IMR-90 (cell line): ENCODE measurements at regions not wholly inside any gene's neighbourhood (a gene's known extent, or its start where the extent isn't known, plus 50 kb on each side); places are given as distances from the start of the nearest gene placed in this dataset.

Source experiments
- ATAC-seq: fragments of 200-7000 bp; cut with Tn5 transposase; 2 replicates; pipeline ENCODE4 v1.9.1; 2020; ENCODE audit warnings: low read depth, mild to moderate bottlenecking, moderate library complexity
- BruUV-seq: library from RNA; stranded (reverse); fragments of 400-500 nt; replicated peaks from 2 replicates; lab custom pipeline; 2021; lab: Mats Ljungman, UMichigan
- CTCF ChIA-PET: fragments of 300-600 bp; formaldehyde crosslinking; extraction: SDS; loops from one replicate; lab custom pipeline; 2021; ENCODE audit warnings: antibody characterized with exemption; lab: Yijun Ruan, JAX
- POLR2A ChIA-PET: fragments of 300-600 bp; sonication (Branson Sonifier 250); formaldehyde crosslinking; loops from one replicate; lab custom pipeline; 2022; ENCODE audit warnings: antibody characterized with exemption; ENCODE audit not compliant: unreplicated experiment; lab: Charles Lee
- DNase-seq: peaks from one replicate; pipeline ENCODE4 v3.0.0; 2013
- H2AFZ ChIP-seq: replicated peaks from 2 replicates; pipeline ENCODE3; 2013; ENCODE audit warnings: low read length, mild to moderate bottlenecking; ENCODE audit not compliant: poor library complexity
- H2AK5ac ChIP-seq: 2 replicates; pipeline ENCODE4 v1.6.1; 2013; ENCODE audit warnings: low read depth, low read length, inconsistent platforms
- H2AK9ac ChIP-seq: replicated peaks from 2 replicates; pipeline ENCODE3; 2013; ENCODE audit warnings: mild to moderate bottlenecking, low read depth, low read length, moderate library complexity; ENCODE audit not compliant: poor library complexity
- H2BK120ac ChIP-seq: 2 replicates; pipeline ENCODE4 v1.6.1; 2013; ENCODE audit warnings: low read depth, low read length, inconsistent platforms
- H2BK15ac ChIP-seq: 3 replicates; pipeline ENCODE4 v1.6.1; 2013; ENCODE audit warnings: low read depth, low read length, inconsistent platforms
- H2BK20ac ChIP-seq: 2 replicates; pipeline ENCODE4 v1.6.1; 2013; ENCODE audit warnings: low read depth, mild to moderate bottlenecking, inconsistent platforms, low read length, moderate library complexity
- H2BK5ac ChIP-seq: 2 replicates; pipeline ENCODE4 v1.6.1; 2013; ENCODE audit warnings: mild to moderate bottlenecking, low read depth, low read length, inconsistent platforms; ENCODE audit not compliant: poor library complexity, severe bottlenecking
- H3K14ac ChIP-seq: replicated peaks from 2 replicates; pipeline ENCODE4 v1.6.1; 2013; ENCODE audit warnings: low read depth, low read length, inconsistent platforms
- H3K18ac ChIP-seq: 2 replicates; pipeline ENCODE4 v1.6.1; 2013; ENCODE audit warnings: low read depth, low read length, control low read depth
- H3K23ac ChIP-seq: 2 replicates; pipeline ENCODE4 v1.6.1; 2013; ENCODE audit warnings: low read depth, low read length, inconsistent platforms
- H3K27ac ChIP-seq: 2 replicates; pipeline ENCODE4 v1.5.1; 2013; ENCODE audit warnings: mild to moderate bottlenecking, control low read depth, low read length; ENCODE audit not compliant: insufficient read depth
- H3K27me3 ChIP-seq: 2 replicates; pipeline ENCODE4 v1.6.1; 2013; ENCODE audit warnings: low read length; ENCODE audit not compliant: control insufficient read depth, insufficient read depth
- H3K36me3 ChIP-seq: 2 replicates; pipeline ENCODE4 v1.6.1; 2013; ENCODE audit warnings: low read length, mixed read lengths; ENCODE audit not compliant: control insufficient read depth, insufficient read depth
- H3K4ac ChIP-seq: 2 replicates; pipeline ENCODE4 v1.6.1; 2013; ENCODE audit warnings: low read depth, low read length, inconsistent platforms
- H3K4me1 ChIP-seq: 2 replicates; pipeline ENCODE4 v1.6.1; 2013; ENCODE audit warnings: low read length, mixed read lengths; ENCODE audit not compliant: control insufficient read depth, insufficient read depth
- H3K4me2 ChIP-seq: 2 replicates; pipeline ENCODE4 v1.6.1; 2013; ENCODE audit warnings: low read depth, mild to moderate bottlenecking, control low read depth, low read length, moderate library complexity
- H3K4me3 ChIP-seq: 2 replicates; pipeline ENCODE4 v1.5.1; 2013; ENCODE audit warnings: low read depth, mild to moderate bottlenecking, control low read depth, low read length, moderate library complexity; ENCODE audit not compliant: insufficient read depth
- H3K56ac ChIP-seq: 2 replicates; pipeline ENCODE4 v1.6.1; 2013; ENCODE audit warnings: low read length, inconsistent platforms; ENCODE audit not compliant: insufficient read depth; ENCODE audit errors: extremely low read depth
- H3K79me1 ChIP-seq, 2 experiments: 2 replicates each; pipeline ENCODE4 v1.6.1; 2013; ENCODE audit warnings: low read length in 2 of 2, inconsistent platforms in 1 of 2, low read depth in 1 of 2
- H3K9ac ChIP-seq: 2 replicates; pipeline ENCODE4 v1.6.1; 2013; ENCODE audit warnings: low read depth, low read length, control low read depth
- H3K9me1 ChIP-seq: 2 replicates; pipeline ENCODE4 v1.6.1; 2013; ENCODE audit warnings: low read length, inconsistent platforms; ENCODE audit not compliant: insufficient read depth
- H3K9me3 ChIP-seq: 2 replicates; pipeline ENCODE4 v1.6.1; 2013; ENCODE audit warnings: low read length; ENCODE audit not compliant: control insufficient read depth, insufficient read depth
- H4K20me1 ChIP-seq: 2 replicates; pipeline ENCODE4 v1.6.1; 2013; ENCODE audit warnings: low read length, inconsistent platforms; ENCODE audit not compliant: insufficient read depth
- H4K5ac ChIP-seq: 2 replicates; pipeline ENCODE4 v1.6.1; 2013; ENCODE audit warnings: mild to moderate bottlenecking, low read depth, low read length, control low read depth
- H4K8ac ChIP-seq, 2 experiments: 2 replicates each; pipeline ENCODE4 v1.6.1; 2013; ENCODE audit warnings: low read depth in 2 of 2, low read length in 2 of 2, control low read depth in 1 of 2, inconsistent platforms in 1 of 2
- H4K91ac ChIP-seq: 2 replicates; pipeline ENCODE4 v1.6.1; 2013; ENCODE audit warnings: low read depth, low read length, inconsistent platforms; ENCODE audit not compliant: insufficient read depth
- CEBPB ChIP-seq: IDR thresholded peaks from 2 replicates; pipeline ENCODE4 v1.6.1; 2012; ENCODE audit warnings: low read depth, low read length, improper control_type of control experiment
- CHD1 ChIP-seq: IDR thresholded peaks from 2 replicates; pipeline ENCODE4 v1.6.1; 2012; ENCODE audit warnings: low read depth, low read length, improper control_type of control experiment
- CTCF ChIP-seq: conservative IDR thresholded peaks from 2 replicates; pipeline ENCODE4 v1.5.1; 2012; ENCODE audit warnings: mild to moderate bottlenecking, low read depth, low read length, improper control_type of control experiment
- FOS ChIP-seq: fragments of 150-350 bp; IDR thresholded peaks from 2 replicates; pipeline ENCODE4 v1.6.1; 2016; ENCODE audit warnings: low read depth, low read length
- MAFK ChIP-seq: IDR thresholded peaks from 2 replicates; pipeline ENCODE4 v1.6.1; 2012; ENCODE audit warnings: low read depth, low read length, improper control_type of control experiment
- NFE2L2 ChIP-seq: fragments of 150-350 bp; IDR thresholded peaks from 2 replicates; pipeline ENCODE4 v1.6.1; 2016; ENCODE audit warnings: low read depth, mild to moderate bottlenecking, low read length
- POLR2A ChIP-seq: IDR thresholded peaks from 2 replicates; pipeline ENCODE4 v1.6.1; 2012; ENCODE audit warnings: mild to moderate bottlenecking, low read depth, low read length
- RAD21 ChIP-seq: IDR thresholded peaks from 2 replicates; pipeline ENCODE4 v1.6.1; 2012; ENCODE audit warnings: low read length, improper control_type of control experiment
- RFX5 ChIP-seq: IDR thresholded peaks from 2 replicates; pipeline ENCODE4 v1.8.0; 2012; ENCODE audit warnings: low read depth, mild to moderate bottlenecking, low read length, moderate library complexity
- SMC3 ChIP-seq: fragments of 150-350 bp; IDR thresholded peaks from 2 replicates; pipeline ENCODE4 v1.6.1; 2016; ENCODE audit warnings: low read depth, mild to moderate bottlenecking, antibody characterized with exemption, low read length, moderate library complexity
- WGBS, 2 experiments: methylation state at CpG; one replicate each; pipeline versions ENCODE4 v1.1.5 to v1.1.7; 2013; ENCODE audit warnings: missing lambda C conversion rate in 2 of 2; ENCODE audit not compliant: insufficient read length in 1 of 2; ENCODE audit errors: extremely low coverage in 2 of 2; 5-methylcytosine and 5-hydroxymethylcytosine counted together
- dilution Hi-C: fragments of 300-500 bp; cut with HindIII; formaldehyde crosslinking; loops from one replicate; pipeline ENCODE4 v1.14.3; 2018; ENCODE audit warnings: low sequenced_read_pairs; ENCODE audit not compliant: unreplicated experiment
- in situ Hi-C: fragments of 300-500 bp; cut with MboI; formaldehyde crosslinking; loops from 3 replicates; pipeline ENCODE4 v1.14.3; 2019; ENCODE audit warnings: low sequenced_read_pairs, inconsistent platforms, mixed read lengths
- intact Hi-C: fragments of 100-400 bp; cut with micrococcal nuclease; formaldehyde crosslinking; loops from 2 replicates; pipeline ENCODE4 v1.10.0; 2022

- ChIA-PET POLR2A (no interaction called here), CTCF (interaction anchor here (1.2 kb wide), 1 partner anchor 412 kb away, joined by 3 read pairs; no protein-coding TSS in a partner anchor)
- Histone ChIP-seq H2AK5ac (no peak overlapping the region), H4K5ac (no peak overlapping the region), H2AK9ac (no peak overlapping the region), H3K36me3 (no peaks in the 10 kb centered on the region), H2AFZ (no peak overlapping the region), H3K9ac (no peak overlapping the region), H3K79me1 (no peaks in the 10 kb centered on the region), H4K91ac (no peak overlapping the region), H2BK5ac (no peak overlapping the region), H3K9me1 (no peaks in the 10 kb centered on the region; the same call in 1 of the 2 replicates), H3K4me3 (no peak overlapping the region), H3K56ac (no peak overlapping the region), H3K27me3 (peaks cover 11% of the 10 kb centered on the region), H2BK15ac (no peak overlapping the region), H3K9me3 (no peaks in the 10 kb centered on the region), H3K18ac (no peak overlapping the region), H4K8ac (no peak overlapping the region), H3K4me1 (peaks cover 3% of the 10 kb centered on the region; the same call in 1 of the 2 replicates), H4K20me1 (no peaks in the 10 kb centered on the region), H3K14ac (no peak overlapping the region), H2BK20ac (no peak overlapping the region), H3K4me2 (no peak overlapping the region), H3K27ac (no peak overlapping the region), H3K23ac (no peak overlapping the region), H3K4ac (no peak overlapping the region), H2BK120ac (no peak overlapping the region)
- dilution Hi-C loops, result no loop called here
- intact Hi-C loops, result no loop called here
- no peak for ATAC-seq
- in situ Hi-C loops, result no loop called here
- WGBS, 2 experiments, result no CpG with 5 or more reads among the region's 2 CpGs
- no peak for TF ChIP-seq CEBPB
- TF ChIP-seq RAD21, result no peak
- no peak for TF ChIP-seq RFX5
- TF ChIP-seq NFE2L2, result no peak
- no peak for TF ChIP-seq FOS
- TF ChIP-seq CHD1, result no peak
- TF ChIP-seq POLR2A, result no peak
- no peak for TF ChIP-seq SMC3
- TF ChIP-seq CTCF, result no peak
- no peak for TF ChIP-seq MAFK
- BruUV-seq, result no TSS peak
- no peak for DNase-seq
These were observed 64.9 kb upstream of the ROPN1 start for GRCh38 chr3:124056846-124057245.
